Panc1 (cell line): ENCODE measurements at regions not wholly inside any gene's neighbourhood (a gene's known extent, or its start where the extent isn't known, plus 50 kb on each side); places are given as distances from the start of the nearest gene placed in this dataset.

Experiments used
- CTCF ChIP-seq: fragments of 450-650 bp; IDR thresholded peaks from 2 replicates; pipeline ENCODE4 v1.5.1; 2017; ENCODE audit warnings: mild to moderate bottlenecking
- SIN3A ChIP-seq: IDR thresholded peaks from 2 replicates; pipeline ENCODE4 v1.6.1; 2012; ENCODE audit warnings: low read depth, mild to moderate bottlenecking, low read length, moderate library complexity, borderline replicate concordance; ENCODE audit not compliant: insufficient read depth
- TF ChIP-seq, protein P1 (sequence below), 2 experiments: IDR thresholded peaks; 2 replicates each; pipeline ENCODE4 v1.6.1; 2011 to 2012; ENCODE audit warnings: low read depth in 2 of 2, control low read depth in 1 of 2, low read length in 1 of 2, mild to moderate bottlenecking in 1 of 2, moderate library complexity in 1 of 2; ENCODE audit not compliant: insufficient read depth in 1 of 2

DNA sequence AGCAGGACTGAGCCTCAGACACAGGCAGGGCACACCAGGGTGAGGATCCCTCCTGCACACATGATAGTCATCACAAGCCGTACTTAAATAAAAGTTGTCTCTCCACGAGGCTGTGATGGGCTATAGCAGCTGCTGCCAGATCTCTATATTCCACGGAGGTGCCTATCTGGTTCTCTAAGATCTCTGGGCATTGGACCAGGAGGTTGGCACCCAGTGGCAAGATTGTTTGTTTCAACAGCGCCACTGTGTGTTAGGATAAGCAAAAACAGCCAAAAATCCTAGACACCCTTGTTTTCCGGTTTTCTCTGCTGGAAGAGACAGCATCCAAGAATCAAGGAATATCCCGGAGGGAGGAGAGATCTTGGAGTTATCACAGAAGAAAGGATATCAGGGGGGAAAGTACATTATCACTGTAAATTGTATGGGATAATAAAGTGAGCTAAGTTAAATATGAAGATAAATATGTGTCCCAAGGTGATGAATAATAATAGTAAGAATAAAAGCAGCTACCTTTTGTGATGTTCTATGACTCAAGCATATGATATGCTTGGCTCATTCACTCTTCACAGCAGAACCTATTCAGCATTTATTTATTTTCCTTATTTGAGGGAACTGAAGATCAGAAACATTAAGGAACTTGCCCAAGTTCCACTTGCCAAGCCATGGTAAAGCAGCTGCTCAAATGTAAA lies 90.6 kb upstream of the AKAP13 start:
- peak; percentile 76 for TF ChIP-seq CTCF
- no peak for TF ChIP-seq SIN3A
- TF ChIP-seq, protein P1, sequence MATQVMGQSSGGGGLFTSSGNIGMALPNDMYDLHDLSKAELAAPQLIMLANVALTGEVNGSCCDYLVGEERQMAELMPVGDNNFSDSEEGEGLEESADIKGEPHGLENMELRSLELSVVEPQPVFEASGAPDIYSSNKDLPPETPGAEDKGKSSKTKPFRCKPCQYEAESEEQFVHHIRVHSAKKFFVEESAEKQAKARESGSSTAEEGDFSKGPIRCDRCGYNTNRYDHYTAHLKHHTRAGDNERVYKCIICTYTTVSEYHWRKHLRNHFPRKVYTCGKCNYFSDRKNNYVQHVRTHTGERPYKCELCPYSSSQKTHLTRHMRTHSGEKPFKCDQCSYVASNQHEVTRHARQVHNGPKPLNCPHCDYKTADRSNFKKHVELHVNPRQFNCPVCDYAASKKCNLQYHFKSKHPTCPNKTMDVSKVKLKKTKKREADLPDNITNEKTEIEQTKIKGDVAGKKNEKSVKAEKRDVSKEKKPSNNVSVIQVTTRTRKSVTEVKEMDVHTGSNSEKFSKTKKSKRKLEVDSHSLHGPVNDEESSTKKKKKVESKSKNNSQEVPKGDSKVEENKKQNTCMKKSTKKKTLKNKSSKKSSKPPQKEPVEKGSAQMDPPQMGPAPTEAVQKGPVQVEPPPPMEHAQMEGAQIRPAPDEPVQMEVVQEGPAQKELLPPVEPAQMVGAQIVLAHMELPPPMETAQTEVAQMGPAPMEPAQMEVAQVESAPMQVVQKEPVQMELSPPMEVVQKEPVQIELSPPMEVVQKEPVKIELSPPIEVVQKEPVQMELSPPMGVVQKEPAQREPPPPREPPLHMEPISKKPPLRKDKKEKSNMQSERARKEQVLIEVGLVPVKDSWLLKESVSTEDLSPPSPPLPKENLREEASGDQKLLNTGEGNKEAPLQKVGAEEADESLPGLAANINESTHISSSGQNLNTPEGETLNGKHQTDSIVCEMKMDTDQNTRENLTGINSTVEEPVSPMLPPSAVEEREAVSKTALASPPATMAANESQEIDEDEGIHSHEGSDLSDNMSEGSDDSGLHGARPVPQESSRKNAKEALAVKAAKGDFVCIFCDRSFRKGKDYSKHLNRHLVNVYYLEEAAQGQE (IDR thresholded peaks at IDR 0.05; ENCODE audit: insufficient read depth in 1 of 2, low read depth in 2 of 2, low read length in 1 of 2): no peak
